Calu3 (cell line): ENCODE measurements at regions not wholly inside any gene's neighbourhood (a gene's known extent, or its start where the extent isn't known, plus 50 kb on each side); places are given as distances from the start of the nearest gene placed in this dataset.
A peak's percentile ranks its signal among the peaks of the same experiment; 100 is the strongest.

Source experiments
- BruUV-seq: library from RNA; stranded (reverse); fragments of 400-500 nt; replicated peaks from 2 replicates; lab custom pipeline; 2021; lab: Mats Ljungman, UMichigan
- CTCF ChIA-PET: fragments of 300-600 bp; sonication (Branson Sonifier 250); formaldehyde crosslinking; loops from one replicate; lab custom pipeline; 2022; ENCODE audit warnings: antibody characterized with exemption; lab: Charles Lee
- DNase-seq: peaks from one replicate; pipeline ENCODE4 v3.0.0; 2022
- H3K27ac Mint-ChIP-seq: one replicate; pipeline ENCODE4 v1.8.0; 2022; ENCODE audit warnings: mixed read lengths; ENCODE audit not compliant: unreplicated experiment
- H3K27me3 Mint-ChIP-seq: one replicate; pipeline ENCODE4 v1.8.0; 2022; ENCODE audit warnings: mixed read lengths; ENCODE audit not compliant: unreplicated experiment
- H3K36me3 Mint-ChIP-seq: one replicate; pipeline ENCODE4 v1.8.0; 2022; ENCODE audit warnings: mild to moderate bottlenecking, moderate library complexity, mixed read lengths; ENCODE audit not compliant: insufficient read depth, unreplicated experiment
- H3K4me1 Mint-ChIP-seq: one replicate; pipeline ENCODE4 v1.8.0; 2022; ENCODE audit warnings: mild to moderate bottlenecking, low read depth, mixed read lengths; ENCODE audit not compliant: unreplicated experiment
- H3K4me3 Mint-ChIP-seq: one replicate; pipeline ENCODE4 v1.8.0; 2022; ENCODE audit warnings: mild to moderate bottlenecking, low read depth, moderate library complexity, mixed read lengths; ENCODE audit not compliant: unreplicated experiment
- H3K9me3 Mint-ChIP-seq: one replicate; pipeline ENCODE4 v1.8.0; 2022; ENCODE audit warnings: low read depth, mixed read lengths; ENCODE audit not compliant: unreplicated experiment
- CTCF ChIP-seq: fragments of 200-600 bp; IDR thresholded peaks from one replicate; pipeline ENCODE4 v1.8.0; 2022; ENCODE audit warnings: antibody characterized with exemption; ENCODE audit not compliant: unreplicated experiment
- intact Hi-C: fragments of 100-400 bp; cut with micrococcal nuclease; formaldehyde crosslinking; loops from one replicate; pipeline ENCODE4 v1.10.0; 2022; ENCODE audit not compliant: unreplicated experiment

- no peak for DNase-seq
- Mint-ChIP-seq H3K27me3 (no peaks in the 10 kb centered on the region), H3K27ac (no peak overlapping the region), H3K4me3 (no peak overlapping the region), H3K9me3 (peaks cover 3% of the 10 kb centered on the region), H3K4me1 (no peaks in the 10 kb centered on the region), H3K36me3 (no peaks in the 10 kb centered on the region)
- no peak for TF ChIP-seq CTCF
- BruUV-seq: no TSS peak
- CTCF ChIA-PET: no interaction called here
- intact Hi-C loops: loop anchor here (5.0 kb wide), 1 partner anchor 453 kb away; no protein-coding TSS in a partner anchor
Measured at GRCh38 chr3:80788914-80789313, 972.5 kb downstream of the GBE1 start.

- CTCF ChIA-PET: interaction anchor here (0.7 to 1.5 kb wide), 2 partner anchors 379 to 457 kb away, joined by 3 to 4 read pairs; no protein-coding TSS in a partner anchor
- Mint-ChIP-seq H3K27me3 (no peaks in the 10 kb centered on the region), H3K4me1 (no peaks in the 10 kb centered on the region), H3K9me3 (no peaks in the 10 kb centered on the region), H3K4me3 (no peak overlapping the region), H3K36me3 (no peaks in the 10 kb centered on the region), H3K27ac (no peak overlapping the region)
- no TSS peak for BruUV-seq
- intact Hi-C loops: loop anchor here (5.0 kb wide), 1 partner anchor 456 kb away; no protein-coding TSS in a partner anchor
- DNase-seq: no peak
- no peak for TF ChIP-seq CTCF
Measured at GRCh38 chr3:80785875-80786274, 975.6 kb downstream of the GBE1 start.

GRCh38 chr3:80785475-80785874, 976.0 kb downstream of the GBE1 start:
- no peak overlapping the region for H3K27ac Mint-ChIP-seq
- H3K9me3 Mint-ChIP-seq: no peaks in the 10 kb centered on the region
- no TSS peak for BruUV-seq
- DNase-seq: peak; percentile 11
- no peak for TF ChIP-seq CTCF
- intact Hi-C loops: loop anchor here (5.0 kb wide), 1 partner anchor 457 kb away; no protein-coding TSS in a partner anchor
- CTCF ChIA-PET: interaction anchor here (0.7 to 1.5 kb wide), 2 partner anchors 379 to 457 kb away, joined by 3 to 4 read pairs; no protein-coding TSS in a partner anchor
- no peak overlapping the region for H3K4me3 Mint-ChIP-seq
- H3K4me1 Mint-ChIP-seq: no peaks in the 10 kb centered on the region
- no peaks in the 10 kb centered on the region for H3K36me3 Mint-ChIP-seq
- H3K27me3 Mint-ChIP-seq: no peaks in the 10 kb centered on the region

GRCh38 chr3:80771085-80771484, 990.4 kb downstream of the GBE1 start:
- peaks cover 3% of the 10 kb centered on the region for H3K9me3 Mint-ChIP-seq
- H3K4me3 Mint-ChIP-seq: no peak overlapping the region
- CTCF ChIA-PET: no interaction called here
- no TSS peak for BruUV-seq
- H3K4me1 Mint-ChIP-seq: no peaks in the 10 kb centered on the region
- peaks cover 6% of the 10 kb centered on the region for H3K36me3 Mint-ChIP-seq
- no peak overlapping the region for H3K27ac Mint-ChIP-seq
- intact Hi-C loops: no loop called here
- DNase-seq: no peak
- H3K27me3 Mint-ChIP-seq: no peaks in the 10 kb centered on the region
- TF ChIP-seq CTCF: no peak
